Cardiac septum (tissue), 1 donor: ENCODE measurements at regions not wholly inside any gene's neighbourhood (a gene's known extent, or its start where the extent isn't known, plus 50 kb on each side); places are given as distances from the start of the nearest gene placed in this dataset.
A peak's percentile ranks its signal among the peaks of the same experiment; 100 is the strongest.

ENCODE experiments used
- DNase-seq: peaks from one replicate; pipeline ENCODE4 v3.0.0-alpha.2; 2020; ENCODE audit warnings: low spot score
- intact Hi-C: fragments of 100-400 bp; cut with DNase I; formaldehyde crosslinking; loops from one replicate; pipeline ENCODE4 v1.14.0; 2022
- donor health status: DM: no; HTN: no; CAD: no.

- intact Hi-C loops = no loop called here
- DNase-seq = no peak
Measured at GRCh38 chr1:67951014-67951413, 99.4 kb downstream of the DIRAS3 start.

DNA sequence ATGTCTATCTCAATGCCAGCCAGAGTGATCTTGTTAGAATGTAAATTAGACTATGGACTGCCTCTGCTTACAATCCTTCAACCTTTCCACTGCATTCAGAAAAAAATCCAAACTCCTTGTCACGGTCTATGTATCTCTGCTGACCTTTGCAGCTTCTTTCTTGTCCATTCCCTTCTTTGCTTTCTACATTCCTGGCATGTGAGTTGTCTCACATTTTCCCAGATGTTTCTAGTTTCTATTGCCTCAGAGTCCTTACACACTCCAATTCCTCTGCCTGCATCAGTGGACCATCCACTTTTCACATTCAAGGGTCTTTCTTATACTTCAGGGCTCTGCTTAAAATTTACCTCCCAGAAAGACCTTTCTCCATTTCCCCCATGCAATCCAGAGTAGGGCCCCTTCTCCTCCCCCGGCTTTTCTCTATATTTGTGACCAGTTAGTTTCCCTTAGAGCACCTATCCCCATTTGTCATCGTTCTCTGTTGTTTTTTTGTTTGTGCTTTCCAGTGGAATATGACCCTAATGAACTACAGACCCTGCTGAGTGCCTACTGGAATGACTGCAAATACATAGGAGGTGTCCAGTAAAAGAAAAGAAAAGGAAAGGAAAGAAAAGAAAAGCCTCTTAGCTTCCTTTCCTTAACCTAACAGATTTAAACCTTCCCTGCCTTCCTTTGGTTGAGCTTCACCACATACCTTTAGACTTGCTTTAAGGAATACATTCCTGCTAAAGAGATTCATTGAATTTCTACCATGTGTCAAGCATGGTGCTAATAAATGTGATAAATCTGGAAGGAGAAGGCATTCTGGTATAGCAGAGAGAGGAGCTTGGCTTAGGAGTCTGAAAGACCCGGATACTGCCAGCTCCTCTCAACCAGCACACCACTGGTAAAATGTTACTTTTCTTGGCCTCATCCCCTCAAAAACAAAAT lies 102.0 kb downstream of the DIRAS3 start:
- no peak for DNase-seq
- intact Hi-C loops = no loop called here

GRCh38 chr1:67947114-67947513 lies 103.3 kb downstream of the DIRAS3 start:
- DNase-seq = peak; percentile 78
- intact Hi-C loops = no loop called here

DNA sequence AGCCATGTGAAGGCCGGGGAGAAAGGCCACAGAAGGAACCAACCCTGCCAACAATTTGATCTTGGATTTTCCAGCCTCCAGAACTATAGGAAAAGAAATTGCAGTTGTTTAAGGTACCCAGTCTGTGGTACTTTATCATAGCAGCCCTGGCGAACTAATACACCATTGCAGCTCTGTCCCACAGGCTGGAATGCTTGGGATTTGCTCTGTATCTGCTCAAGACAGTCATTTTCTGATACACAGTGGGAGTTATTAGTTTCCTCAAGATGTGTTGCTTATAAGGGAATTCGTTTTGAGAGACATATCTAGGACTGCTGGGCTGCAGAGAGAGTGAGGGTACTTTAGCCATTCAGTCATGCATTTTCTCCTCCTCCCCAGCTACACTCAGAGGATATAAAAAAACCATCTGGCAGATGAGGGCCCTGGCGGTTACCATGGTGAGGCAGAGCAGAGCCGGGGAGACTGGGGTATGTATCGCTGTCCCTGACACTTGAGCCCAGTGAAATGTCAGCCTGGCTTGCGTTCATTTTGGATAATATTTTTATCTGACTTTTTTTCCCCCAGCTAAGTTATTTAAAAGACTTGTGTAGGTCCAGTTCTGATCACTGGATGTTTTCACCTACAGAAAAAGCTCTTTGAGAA lies 104.6 kb downstream of the DIRAS3 start:
- intact Hi-C loops = no loop called here
- DNase-seq = no peak

DNA sequence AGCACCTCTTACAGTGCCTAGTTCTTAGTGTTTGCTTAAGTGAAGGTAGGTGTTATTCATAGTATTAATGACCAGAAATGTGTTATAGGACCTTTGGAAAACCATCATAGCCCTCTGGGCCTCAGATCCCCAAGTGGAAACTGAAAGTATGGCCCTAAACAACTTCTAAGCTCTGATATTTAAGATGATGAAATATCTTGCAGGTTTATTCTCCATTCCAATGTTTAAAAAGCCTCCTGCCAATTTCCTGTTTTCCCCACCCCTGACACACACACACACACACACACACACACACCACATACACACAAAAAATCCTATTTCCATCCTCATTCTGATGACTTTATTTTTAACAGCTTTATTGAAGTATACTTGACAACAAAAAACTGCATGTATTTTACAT lies 108.2 kb downstream of the DIRAS3 start:
- no peak for DNase-seq
- intact Hi-C loops = no loop called here

DNA sequence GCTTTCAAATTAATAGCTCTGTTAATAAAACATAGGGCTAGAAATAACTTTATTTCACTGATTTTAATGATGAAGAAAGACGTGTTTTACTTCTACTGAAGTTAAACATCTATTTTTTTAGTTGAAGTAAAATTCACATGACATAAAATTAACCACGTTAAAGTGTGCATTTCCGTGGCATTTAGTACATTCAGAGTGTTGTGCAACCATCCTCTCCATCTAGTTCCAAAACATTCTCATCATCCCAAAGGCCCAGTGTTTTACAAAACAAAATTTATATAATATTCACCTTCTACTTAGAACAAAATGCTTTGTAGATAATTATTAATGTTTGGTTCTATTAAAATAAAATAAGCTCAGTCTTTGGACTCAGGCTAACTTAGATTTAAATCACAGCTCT lies 108.5 kb upstream of the GNG12 start:
- no peak for DNase-seq
- intact Hi-C loops = no loop called here

GRCh38 chr1:67941155-67941554 lies 107.9 kb upstream of the GNG12 start:
- intact Hi-C loops = no loop called here
- DNase-seq = no peak

DNA sequence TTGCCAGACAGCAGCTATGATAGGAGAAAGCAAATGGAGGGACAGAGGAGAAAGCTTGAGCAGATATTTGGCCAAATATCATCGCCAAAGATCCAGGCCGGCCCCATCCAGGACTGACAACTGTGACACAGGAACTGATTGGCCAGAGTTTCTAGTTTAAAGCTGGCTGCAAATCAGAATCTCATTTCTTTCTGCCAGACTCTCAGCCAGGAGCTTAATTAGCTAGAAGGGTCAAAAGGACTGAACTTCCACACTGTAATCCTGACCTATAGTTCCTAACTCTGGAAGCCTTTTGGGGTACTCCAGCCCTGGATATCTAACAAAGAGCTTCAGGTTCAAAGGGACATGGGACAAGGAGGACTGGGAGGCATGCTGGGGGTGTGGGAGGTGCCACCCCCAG lies 106.7 kb upstream of the GNG12 start:
- DNase-seq = no peak
- intact Hi-C loops = no loop called here

GRCh38 chr1:67939186-67939743 lies 106.0 kb upstream of the GNG12 start:
- intact Hi-C loops = no loop called here

DNA sequence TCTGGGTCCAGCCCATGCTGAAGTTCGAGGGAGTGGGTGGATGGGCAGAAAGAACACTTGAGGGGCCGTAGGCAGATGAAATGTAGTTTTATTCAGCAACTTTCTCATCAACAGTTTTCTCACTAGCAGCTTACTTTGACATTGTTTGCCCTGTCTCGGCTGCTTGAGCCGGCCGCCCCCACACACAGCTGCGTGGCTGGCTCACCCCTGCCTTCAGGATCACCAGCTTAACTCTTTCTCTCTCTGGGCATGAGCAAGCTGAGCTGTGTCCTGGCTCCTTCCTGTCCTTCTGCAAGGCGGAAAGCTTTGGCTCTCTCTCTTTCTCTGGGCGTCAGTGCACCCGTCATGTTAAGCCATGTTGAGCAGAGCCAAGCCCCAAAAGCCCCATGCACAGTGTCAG lies 104.4 kb upstream of the GNG12 start:
- intact Hi-C loops = no loop called here
- DNase-seq = no peak

More at GRCh38 chr1:67939186-67939743, 106.0 kb upstream of the GNG12 start:
- no peak for DNase-seq

DNA sequence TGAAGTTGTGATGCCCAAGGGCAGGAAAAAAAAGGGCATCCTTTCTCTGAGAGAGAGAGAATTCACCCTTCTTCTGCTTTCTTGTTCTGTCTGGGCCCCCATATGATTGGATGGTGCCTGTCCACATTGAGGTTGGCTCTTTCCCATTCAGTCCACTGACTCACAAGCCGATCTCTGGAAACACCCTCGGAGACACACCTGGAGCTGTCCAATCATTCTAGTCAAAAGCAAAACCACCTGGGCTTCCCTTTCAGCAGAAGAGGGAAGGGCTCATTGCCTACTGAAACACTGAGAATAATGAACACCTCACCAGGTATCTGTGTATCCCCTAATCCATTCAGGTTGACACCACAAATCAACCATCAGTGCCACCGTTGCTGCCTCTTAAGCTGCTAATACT lies 103.7 kb upstream of the GNG12 start:
- intact Hi-C loops = no loop called here
- no peak for DNase-seq

DNA sequence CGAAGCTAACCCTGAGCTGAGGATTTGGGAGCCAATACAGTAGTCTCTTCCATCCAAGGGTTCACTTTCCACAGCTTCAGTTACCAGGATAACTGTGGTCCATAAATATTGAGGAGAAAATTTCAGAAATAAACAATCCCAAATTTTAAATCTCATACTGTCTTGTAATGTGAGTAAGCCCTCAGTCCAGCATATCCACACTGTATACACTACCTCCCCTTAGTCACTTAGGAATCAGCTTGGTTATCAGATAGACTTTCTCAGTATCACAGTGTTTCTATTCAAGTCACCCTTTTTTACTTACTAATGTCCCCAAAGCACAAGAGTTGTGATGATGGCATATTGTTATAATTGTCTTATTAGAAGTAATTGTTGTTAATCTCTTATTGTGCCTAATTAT lies 102.3 kb upstream of the GNG12 start:
- intact Hi-C loops = no loop called here
- no peak for DNase-seq

GRCh38 chr1:67931198-67931597 lies 97.9 kb upstream of the GNG12 start:
- intact Hi-C loops = no loop called here
- no peak for DNase-seq

DNA sequence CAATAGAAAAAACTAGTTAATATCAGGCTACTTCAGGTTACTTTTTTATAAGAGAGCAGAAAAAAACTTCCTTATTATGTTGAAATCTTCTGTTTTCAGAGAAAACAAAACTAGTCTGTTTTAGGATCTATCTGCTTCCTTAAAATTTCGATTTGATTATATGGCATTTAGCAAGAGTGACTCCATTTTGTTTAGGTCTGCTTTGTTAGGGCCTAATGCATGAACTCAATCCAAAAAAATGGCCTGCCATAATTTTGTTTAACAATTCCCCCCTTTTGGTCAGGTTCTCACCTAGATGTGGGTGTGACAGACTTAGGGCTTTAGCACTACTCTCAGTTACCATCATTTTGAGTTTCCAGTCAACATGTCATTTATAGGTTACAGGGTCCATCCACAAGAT lies 89.8 kb upstream of the GNG12 start:
- no peak for DNase-seq
- intact Hi-C loops = no loop called here

DNA sequence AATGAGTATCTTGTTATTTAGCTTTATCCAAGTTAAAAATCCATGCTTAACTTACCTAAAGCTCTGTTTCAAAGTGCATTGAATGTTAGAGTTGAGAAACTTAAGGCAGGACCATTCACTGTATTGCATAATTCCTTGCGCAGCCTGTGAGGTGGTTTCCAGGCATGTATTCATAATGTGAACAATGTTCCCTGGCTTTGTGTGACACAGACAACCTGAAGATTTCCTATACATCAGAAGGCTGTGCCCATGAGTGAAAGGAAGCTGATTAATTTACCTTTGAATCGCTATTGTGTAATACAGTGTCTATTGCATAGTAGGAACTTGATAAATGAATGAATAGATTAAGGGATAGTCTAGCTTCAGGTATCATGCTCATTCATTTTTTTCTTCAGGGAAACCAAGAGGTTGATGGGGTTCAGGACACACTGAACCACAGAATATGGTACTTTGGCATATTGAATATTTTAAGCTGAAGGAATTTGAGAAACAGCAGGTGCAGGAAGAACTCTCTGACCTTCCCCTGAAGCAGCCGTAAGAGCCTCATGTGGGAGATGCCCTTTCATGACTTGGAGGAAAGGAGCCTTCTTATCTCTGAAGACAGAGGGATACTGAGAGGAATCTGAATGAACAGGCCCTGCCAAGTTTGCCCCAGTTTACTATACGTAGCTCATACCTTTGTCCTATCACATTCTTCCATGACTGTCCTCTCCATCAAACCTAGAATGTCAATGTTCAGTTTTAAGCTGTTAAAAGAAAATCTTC lies 88.6 kb upstream of the GNG12 start:
- intact Hi-C loops = no loop called here
- DNase-seq = no peak

- DNase-seq = no peak
- intact Hi-C loops = no loop called here
Measured at GRCh38 chr1:67919274-67920072, 86.2 kb upstream of the GNG12 start.

DNA sequence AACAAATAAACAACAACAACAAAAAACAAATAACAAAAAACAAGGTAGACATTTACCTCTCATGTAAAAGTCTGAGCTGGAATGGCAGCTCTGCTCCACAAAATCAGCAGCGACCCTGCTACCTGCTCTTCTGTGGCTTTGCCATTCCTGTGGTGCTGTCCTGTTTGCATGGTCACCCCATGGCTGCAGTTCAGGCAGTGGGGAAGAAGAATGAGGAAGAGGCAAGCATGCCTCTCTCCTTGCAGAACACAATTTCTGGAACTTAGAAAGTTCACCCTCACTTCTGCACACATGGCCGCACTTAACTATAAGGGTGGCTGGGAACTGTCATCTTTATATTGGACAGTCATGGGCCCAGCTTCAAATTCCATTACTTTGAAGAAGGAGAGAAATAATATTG lies 84.8 kb upstream of the GNG12 start:
- no peak for DNase-seq
- intact Hi-C loops = no loop called here

DNA sequence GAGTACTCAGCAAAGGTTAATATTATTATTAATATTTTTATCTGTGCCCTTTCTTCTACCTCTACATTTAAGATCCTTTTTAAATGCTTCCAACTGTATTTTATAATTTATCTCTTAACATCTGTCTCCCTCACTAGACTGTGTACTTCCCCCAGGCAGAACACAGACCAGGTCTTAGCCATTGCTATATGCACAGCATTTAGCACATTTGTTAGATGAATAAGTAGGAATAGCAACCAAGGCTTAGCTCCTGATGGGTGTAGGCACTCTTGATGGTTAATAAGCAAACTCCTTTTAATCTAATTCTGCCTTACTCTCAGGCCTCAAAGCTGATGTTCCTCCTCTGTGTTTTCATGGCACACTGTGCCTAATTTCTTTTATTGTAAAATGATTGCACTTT lies 83.7 kb upstream of the GNG12 start:
- DNase-seq = no peak
- intact Hi-C loops = no loop called here

DNA sequence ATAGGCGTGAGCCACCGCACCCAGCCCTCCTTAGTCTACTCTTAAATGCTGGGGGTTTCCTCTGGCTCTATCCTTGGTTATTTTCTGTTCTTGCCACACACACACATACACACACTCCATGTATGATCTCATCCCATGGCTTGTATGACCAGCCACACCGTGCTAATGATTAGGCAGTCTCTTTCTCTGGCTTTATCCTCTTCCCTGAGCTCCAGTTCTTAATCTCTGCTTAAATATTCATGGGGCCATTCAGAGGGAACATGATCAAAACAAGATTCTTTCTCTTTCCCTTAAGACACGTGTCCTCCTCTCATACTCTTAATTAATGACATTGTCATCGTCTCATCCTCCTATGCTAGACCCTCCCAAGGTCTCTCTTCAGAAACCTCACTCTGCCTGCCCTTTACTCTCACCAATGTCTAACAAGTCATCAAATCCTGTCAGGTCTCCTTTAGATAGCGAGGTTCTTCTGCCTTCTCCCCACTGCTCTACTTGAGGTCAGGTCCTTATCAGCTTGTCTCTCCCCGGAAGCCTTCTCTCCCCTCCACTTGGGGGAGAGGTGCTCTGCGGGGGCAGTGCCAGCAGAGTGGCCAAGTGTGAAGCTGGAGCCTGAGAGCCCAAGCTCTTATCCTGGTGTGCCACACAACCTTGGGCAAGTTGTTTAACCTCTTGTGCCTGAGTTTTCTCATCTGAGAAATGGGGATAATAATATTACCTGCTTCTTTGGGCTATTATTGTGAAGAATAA lies 83.0 kb upstream of the GNG12 start:
- intact Hi-C loops = no loop called here
- no peak for DNase-seq
